H1 (cell line): ENCODE measurements at regions not wholly inside any gene's neighbourhood (a gene's known extent, or its start where the extent isn't known, plus 50 kb on each side); places are given as distances from the start of the nearest gene placed in this dataset.

ENCODE experiments used
- CTCF ChIA-PET: fragments of 300-600 bp; sonication (Branson Sonifier 250); formaldehyde crosslinking; loops from one replicate; lab custom pipeline; 2021; ENCODE audit not compliant: partially characterized antibody; lab: Charles Lee
- POLR2A ChIA-PET: fragments of 300-600 bp; sonication (Branson Sonifier 250); formaldehyde crosslinking; loops from one replicate; lab custom pipeline; 2021; ENCODE audit warnings: inconsistent platforms; ENCODE audit not compliant: partially characterized antibody; lab: Charles Lee
- DNase-seq, 2 experiments: peaks; one replicate each; pipeline versions ENCODE4 v3.0.0 to v3.0.0-alpha.2; 2010 to 2022; ENCODE audit warnings: low spot score in 2 of 2, low read depth in 1 of 2, mixed read lengths in 1 of 2
- FAIRE-seq: peaks from 2 replicates; lab custom pipeline; 2011; peaks lifted over from hg19 to GRCh38; lab: Jason Lieb, UNC
- H2AFZ ChIP-seq: 2 replicates; pipeline ENCODE4 v1.8.1; 2012; ENCODE audit warnings: low read length, inconsistent platforms
- H2AK5ac ChIP-seq: 2 replicates; pipeline ENCODE4 v1.6.1; 2013; ENCODE audit warnings: low read depth, low read length
- H2BK120ac ChIP-seq: replicated peaks from 2 replicates; pipeline ENCODE3; 2013; ENCODE audit warnings: low read depth, low read length, inconsistent platforms
- H2BK12ac ChIP-seq: 2 replicates; pipeline ENCODE4 v1.6.1; 2013; ENCODE audit warnings: low read depth, low read length
- H2BK15ac ChIP-seq: 2 replicates; pipeline ENCODE4 v1.6.1; 2013; ENCODE audit warnings: low read length
- H2BK20ac ChIP-seq: 2 replicates; pipeline ENCODE4 v1.6.1; 2013; ENCODE audit warnings: low read length
- H2BK5ac ChIP-seq: 2 replicates; pipeline ENCODE4 v1.6.1; 2013; ENCODE audit warnings: low read depth, low read length
- H3K14ac ChIP-seq: 2 replicates; pipeline ENCODE4 v1.6.1; 2013; ENCODE audit warnings: inconsistent platforms; ENCODE audit not compliant: insufficient read length
- H3K18ac ChIP-seq: 2 replicates; pipeline ENCODE4 v1.6.1; 2013; ENCODE audit warnings: low read length; ENCODE audit errors: extremely low read depth
- H3K23ac ChIP-seq: 2 replicates; pipeline ENCODE4 v1.6.1; 2013; ENCODE audit warnings: inconsistent platforms; ENCODE audit not compliant: insufficient read length
- H3K23me2 ChIP-seq: 2 replicates; pipeline ENCODE4 v1.6.1; 2013; ENCODE audit warnings: low read depth, low read length
- H3K27ac ChIP-seq: 2 replicates; pipeline ENCODE4 v1.6.1; 2011; ENCODE audit warnings: low read depth, low read length, inconsistent platforms
- H3K27me3 ChIP-seq, 4 experiments: replicated peaks in 1 of 4; 1 replicate in 1 of 4; 2 replicates in 3 of 4; pipeline versions ENCODE4 v1.6.1 to v1.8.1; 2011 to 2013; ENCODE audit warnings: low read length in 3 of 4, mild to moderate bottlenecking in 3 of 4, inconsistent platforms in 2 of 4, mixed read lengths in 2 of 4, moderate library complexity in 1 of 4; ENCODE audit not compliant: control insufficient read depth in 3 of 4, insufficient read depth in 3 of 4; ENCODE audit errors: extremely low read depth in 1 of 4
- H3K36me3 ChIP-seq, 4 experiments: 2 replicates each; pipeline versions ENCODE4 v1.6.1 to v1.8.1; 2011 to 2013; ENCODE audit warnings: mild to moderate bottlenecking in 4 of 4, low read length in 3 of 4, moderate library complexity in 2 of 4, control low read depth in 1 of 4, inconsistent platforms in 1 of 4; ENCODE audit not compliant: insufficient read depth in 4 of 4, control insufficient read depth in 2 of 4
- H3K4ac ChIP-seq: replicated peaks from 2 replicates; pipeline ENCODE3; 2013; ENCODE audit warnings: low read length, low read depth, mixed read lengths, inconsistent platforms; ENCODE audit not compliant: insufficient read length
- H3K4me1 ChIP-seq, 4 experiments: replicated peaks in 1 of 4; 1 replicate in 1 of 4; 2 replicates in 3 of 4; pipeline versions ENCODE4 v1.6.1 to v1.8.1; 2011 to 2013; ENCODE audit warnings: low read length in 3 of 4, inconsistent platforms in 2 of 4, mixed read lengths in 1 of 4; ENCODE audit not compliant: insufficient read depth in 4 of 4, control insufficient read depth in 3 of 4
- H3K4me2 ChIP-seq, 2 experiments: 2 replicates each; pipeline versions ENCODE4 v1.6.1 to v1.8.1; 2011 to 2013; ENCODE audit warnings: low read depth in 2 of 2, low read length in 2 of 2, control low read depth in 1 of 2, inconsistent platforms in 1 of 2, mild to moderate bottlenecking in 1 of 2; ENCODE audit not compliant: insufficient read depth in 1 of 2
- H3K4me3 ChIP-seq, 4 experiments: fragments of 200-600, 300-600 bp in 1 of 4; sonication (generic), shearing (Covaris generic), sonication (Bioruptor Twin) in 1 of 4; 2 replicates each; pipeline versions ENCODE4 v1.5.1 to v1.8.1; 2011 to 2016; ENCODE audit warnings: low read length in 4 of 4, low read depth in 3 of 4, control low read depth in 2 of 4, inconsistent platforms in 2 of 4, mild to moderate bottlenecking in 2 of 4, mixed read lengths in 1 of 4, moderate library complexity in 1 of 4; ENCODE audit not compliant: insufficient read depth in 2 of 4; ENCODE audit errors: extremely low read depth in 1 of 4
- H3K56ac ChIP-seq: replicated peaks from 2 replicates; pipeline ENCODE3; 2013; ENCODE audit warnings: low read depth, mild to moderate bottlenecking, mixed read lengths, low read length, inconsistent platforms; ENCODE audit not compliant: insufficient read length
- H3K79me1 ChIP-seq: 2 replicates; pipeline ENCODE4 v1.6.1; 2013; ENCODE audit warnings: low read depth, low read length, control low read depth
- H3K79me2 ChIP-seq, 2 experiments: 2 replicates each; pipeline versions ENCODE4 v1.6.1 to v1.8.1; 2012 to 2013; ENCODE audit warnings: low read length in 2 of 2, mild to moderate bottlenecking in 2 of 2, inconsistent platforms in 1 of 2; ENCODE audit not compliant: insufficient read depth in 2 of 2, control insufficient read depth in 1 of 2
- H3K9ac ChIP-seq, 4 experiments: replicated peaks in 1 of 4; 1 replicate in 1 of 4; 2 replicates in 3 of 4; pipeline versions ENCODE4 v1.6.1 to v1.8.1; 2011 to 2013; ENCODE audit warnings: low read depth in 3 of 4, low read length in 3 of 4, control low read depth in 2 of 4, mild to moderate bottlenecking in 2 of 4, moderate library complexity in 2 of 4, inconsistent platforms in 1 of 4; ENCODE audit errors: extremely low read depth in 1 of 4
- H3K9me3 ChIP-seq, 2 experiments: 2 replicates each; pipeline versions ENCODE4 v1.6.1 to v1.8.1; 2012 to 2013; ENCODE audit warnings: mild to moderate bottlenecking in 2 of 2, moderate library complexity in 2 of 2, control low read depth in 1 of 2, inconsistent platforms in 1 of 2, low read depth in 1 of 2, low read length in 1 of 2, mixed read lengths in 1 of 2; ENCODE audit not compliant: insufficient read depth in 2 of 2
- H4K20me1 ChIP-seq, 2 experiments: replicated peaks in 1 of 2; 2 replicates each; pipeline versions ENCODE3 to v1.8.1; 2011 to 2013; ENCODE audit warnings: inconsistent platforms in 2 of 2, low read length in 2 of 2, mild to moderate bottlenecking in 1 of 2; ENCODE audit not compliant: insufficient read depth in 2 of 2, control insufficient read depth in 1 of 2
- H4K5ac ChIP-seq: 2 replicates; pipeline ENCODE4 v1.6.1; 2013; ENCODE audit warnings: low read length, low read depth, mixed read lengths, inconsistent platforms; ENCODE audit not compliant: insufficient read length
- H4K8ac ChIP-seq: 2 replicates; pipeline ENCODE4 v1.8.0; 2013; ENCODE audit warnings: mild to moderate bottlenecking, moderate library complexity, low read length, inconsistent platforms; ENCODE audit not compliant: insufficient read depth; ENCODE audit errors: extremely low read depth
- H4K91ac ChIP-seq: replicated peaks from 2 replicates; pipeline ENCODE3; 2013; ENCODE audit warnings: low read length, mixed read lengths, inconsistent platforms; ENCODE audit not compliant: insufficient read length
- BCL11A ChIP-seq, 2 experiments: IDR thresholded peaks; one replicate each; pipeline ENCODE4 v1.6.1; 2011; ENCODE audit warnings: low read depth in 2 of 2, low read length in 2 of 2, mild to moderate bottlenecking in 2 of 2
- SIN3A ChIP-seq, 2 experiments: IDR thresholded peaks in 1 of 2; conservative IDR thresholded peaks in 1 of 2; 2 replicates each; pipeline ENCODE4 v1.6.1; 2011 to 2012; ENCODE audit warnings: low read length in 2 of 2, improper control_type of control experiment in 1 of 2, low read depth in 1 of 2, mild to moderate bottlenecking in 1 of 2
- ZNF274 ChIP-seq: IDR thresholded peaks from 2 replicates; pipeline ENCODE4 v1.7.0; 2012; ENCODE audit warnings: low read length, borderline replicate concordance; ENCODE audit errors: extremely low read depth
- WGBS, 2 experiments: shearing (Covaris generic) in 1 of 2; methylation state at CpG; one replicate each; pipeline versions ENCODE4 v1.1.6 to v1.1.7; 2013 to 2015; ENCODE audit warnings: low lambda C conversion rate in 2 of 2, mixed read lengths in 2 of 2, inconsistent platforms in 1 of 2, low coverage in 1 of 2, missing lambda C conversion rate in 1 of 2; ENCODE audit not compliant: insufficient replicate concordance in 2 of 2, insufficient coverage in 1 of 2, insufficient read length in 1 of 2; ENCODE audit errors: extremely low coverage in 1 of 2, missing lambda C conversion rate in 1 of 2; 5-methylcytosine and 5-hydroxymethylcytosine counted together

- CTCF ChIA-PET = interaction anchor here (0.6 kb wide), 1 partner anchor 45 kb away, joined by 3 read pairs; no protein-coding TSS in a partner anchor
- H2BK12ac ChIP-seq = no peak overlapping the region
- no peak overlapping the region for H3K23ac ChIP-seq
- no peak overlapping the region for H2AK5ac ChIP-seq
- no peak overlapping the region for H2BK20ac ChIP-seq
- no peak overlapping the region for H2BK5ac ChIP-seq
- H2BK15ac ChIP-seq = no peak overlapping the region
- no peaks in the 10 kb centered on the region for H4K20me1 ChIP-seq
- no peak overlapping the region for H3K4me3 ChIP-seq
- H3K36me3 ChIP-seq = no peaks in the 10 kb centered on the region
- no peaks in the 10 kb centered on the region for H3K23me2 ChIP-seq
- DNase-seq (no peak), FAIRE-seq (no peak)
- no peak overlapping the region for H3K27ac ChIP-seq
- H3K4me1 ChIP-seq = no peaks in the 10 kb centered on the region
- POLR2A ChIA-PET = no interaction called here
- no peaks in the 10 kb centered on the region for H3K27me3 ChIP-seq
- H4K5ac ChIP-seq = no peak overlapping the region
- H2AFZ ChIP-seq = no peak overlapping the region
- H3K18ac ChIP-seq = no peak overlapping the region
- H3K56ac ChIP-seq = no peak overlapping the region
- H4K91ac ChIP-seq = no peak overlapping the region
- H3K9ac ChIP-seq = no peak overlapping the region
- H4K8ac ChIP-seq = no peak overlapping the region
- no peak overlapping the region for H2BK120ac ChIP-seq
- no peaks in the 10 kb centered on the region for H3K79me1 ChIP-seq
- no peak overlapping the region for H3K4me2 ChIP-seq
- no peak overlapping the region for H3K4ac ChIP-seq
- peaks cover 0 to 3% of the 10 kb centered on the region in 2 experiments; a peak in 1 of 4 replicates for H3K9me3 ChIP-seq
- H3K79me2 ChIP-seq = no peaks in the 10 kb centered on the region
- 95% methylated on average over 4 of the region's 4 CpGs; no CpG with 5 or more reads in 1 of the 2 experiments for WGBS, 2 experiments
- no peak overlapping the region for H3K14ac ChIP-seq
- TF ChIP-seq BCL11A (IDR thresholded peaks at IDR 0.05; ENCODE audit: low read depth in 2 of 2, low read length in 2 of 2) (no peak), SIN3A (conservative IDR thresholded peaks at IDR 0.05 in 1 of 2, IDR thresholded peaks at IDR 0.05 in 1 of 2; ENCODE audit: low read depth in 1 of 2, low read length in 2 of 2) (no peak), ZNF274 (no peak)
Observed at GRCh38 chr21:27525780-27526179, 558.9 kb upstream of the ADAMTS5 start.
